ENCODE measurements at regions not wholly inside any gene's neighbourhood (a gene's known extent, or its start where the extent isn't known, plus 50 kb on each side); places are given as distances from the start of the nearest gene placed in this dataset.

DNA sequence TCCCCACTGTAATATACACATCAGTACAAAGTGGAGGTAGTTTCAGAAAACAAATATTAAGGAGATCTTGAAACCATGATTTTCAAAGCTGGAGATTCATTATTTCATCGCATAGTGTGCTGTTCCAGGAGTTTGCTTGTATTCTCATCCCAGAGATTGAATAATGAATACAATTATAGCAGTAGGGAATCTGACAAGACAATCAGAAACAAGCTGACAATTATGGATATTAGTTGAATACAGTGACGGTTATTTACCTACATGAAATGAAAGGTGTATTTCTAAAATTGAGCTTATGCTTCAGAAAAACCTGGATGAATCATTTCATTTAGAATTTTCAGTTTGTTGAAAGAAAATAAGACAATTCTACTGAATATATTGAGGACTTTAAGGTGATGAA is 2119.0 kb downstream of the MRPL39 start:
- DNase-seq, result no peak

GRCh38 chr21:23480591-23481270 is 2126.6 kb downstream of the MRPL39 start:
- DNase-seq, result no peak

DNA sequence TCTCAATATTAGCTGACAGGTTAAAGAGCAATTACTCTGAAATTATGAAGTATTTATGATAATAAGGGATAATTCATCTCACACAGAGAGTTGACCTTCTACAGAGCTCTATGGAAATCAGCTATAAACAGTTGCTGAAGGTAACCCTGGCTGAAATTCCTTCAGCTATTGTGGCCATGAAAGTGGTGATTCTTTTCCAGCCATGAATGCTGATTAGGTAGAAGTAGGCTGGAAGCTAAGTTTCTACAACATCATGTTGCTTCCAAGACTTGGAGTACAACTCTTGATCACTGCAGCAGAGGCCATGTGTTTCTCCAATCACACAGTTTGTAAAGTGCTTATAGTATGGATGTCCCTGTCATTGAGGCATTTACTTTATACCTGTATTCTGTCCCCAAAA is 2128.9 kb downstream of the MRPL39 start:
- no peak for DNase-seq

DNA sequence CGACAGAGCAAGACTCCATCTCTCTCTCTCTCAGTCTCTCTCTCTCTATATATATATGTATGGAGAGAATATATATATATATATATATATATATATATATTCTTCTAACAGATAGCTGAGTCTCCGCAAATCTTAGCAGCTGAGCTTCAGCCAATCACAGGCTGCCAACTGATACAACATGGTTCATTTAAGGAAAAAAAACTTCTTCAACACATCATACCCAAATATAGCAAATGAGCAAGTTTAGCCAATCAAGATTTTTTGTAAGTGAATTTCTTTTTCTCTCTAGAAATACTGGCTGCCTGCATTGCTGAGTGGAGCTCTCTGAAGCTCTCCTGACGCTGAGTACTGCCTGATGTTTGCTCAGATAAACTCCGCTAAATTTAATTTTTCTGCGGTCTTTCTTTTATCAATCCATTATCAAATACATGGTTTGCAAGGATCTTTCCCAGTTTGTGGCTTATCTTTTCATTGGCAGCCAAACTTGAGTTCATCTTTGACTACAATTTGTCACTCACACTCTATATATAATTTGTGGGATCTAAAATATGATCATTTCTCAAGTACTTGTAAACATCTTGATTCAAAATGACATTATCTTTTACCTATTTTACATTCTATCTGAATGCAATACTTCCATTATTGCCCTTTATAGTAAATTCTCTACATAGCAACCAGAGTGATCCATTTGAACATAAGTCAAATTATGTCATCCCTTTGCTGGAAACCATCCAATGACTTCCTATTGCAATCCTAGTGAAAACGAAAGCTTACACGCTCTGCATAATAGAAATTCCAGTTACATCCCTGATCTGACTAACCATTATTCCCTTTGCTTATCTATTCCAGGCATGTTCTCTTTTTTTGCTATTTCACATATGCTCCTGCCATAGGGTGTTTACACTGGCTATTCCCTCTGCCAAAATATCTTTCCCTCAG is 2131.7 kb downstream of the MRPL39 start:
- no peak for DNase-seq

GRCh38 chr21:23471877-23472276 is 2135.4 kb downstream of the MRPL39 start:
- DNase-seq, result no peak

DNA sequence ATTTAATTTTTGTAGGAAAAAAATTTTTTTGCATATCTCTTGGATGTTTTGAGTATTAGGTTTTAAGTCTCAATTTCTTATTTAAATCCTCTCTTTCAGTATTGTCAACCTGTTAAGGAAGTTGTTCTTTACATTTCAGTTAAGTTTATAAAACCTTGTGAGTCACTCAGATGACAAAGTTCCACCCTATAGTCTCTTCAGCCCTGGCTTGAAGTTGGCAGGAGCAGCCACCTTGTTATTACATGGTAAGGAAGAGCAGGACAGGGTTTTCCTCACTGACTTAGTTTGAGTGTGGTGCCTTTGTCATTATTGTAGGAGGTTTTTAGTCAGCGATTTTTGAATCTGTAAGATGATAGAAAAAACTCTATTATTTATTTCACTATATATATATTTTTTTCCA is 2143.9 kb downstream of the MRPL39 start:
- DNase-seq, result no peak

- DNase-seq, result peak; percentile 33
These were observed 2151.6 kb downstream of the MRPL39 start for GRCh38 chr21:23455676-23456075.

GRCh38 chr21:23452384-23453083 is 2154.7 kb downstream of the MRPL39 start:
- peak; percentile 39 for DNase-seq

- peak; percentile 50 for DNase-seq
These were observed 2162.0 kb downstream of the MRPL39 start for GRCh38 chr21:23445307-23445706.

GRCh38 chr21:23438081-23438480 is 2169.2 kb downstream of the MRPL39 start:
- DNase-seq, result no peak

DNA sequence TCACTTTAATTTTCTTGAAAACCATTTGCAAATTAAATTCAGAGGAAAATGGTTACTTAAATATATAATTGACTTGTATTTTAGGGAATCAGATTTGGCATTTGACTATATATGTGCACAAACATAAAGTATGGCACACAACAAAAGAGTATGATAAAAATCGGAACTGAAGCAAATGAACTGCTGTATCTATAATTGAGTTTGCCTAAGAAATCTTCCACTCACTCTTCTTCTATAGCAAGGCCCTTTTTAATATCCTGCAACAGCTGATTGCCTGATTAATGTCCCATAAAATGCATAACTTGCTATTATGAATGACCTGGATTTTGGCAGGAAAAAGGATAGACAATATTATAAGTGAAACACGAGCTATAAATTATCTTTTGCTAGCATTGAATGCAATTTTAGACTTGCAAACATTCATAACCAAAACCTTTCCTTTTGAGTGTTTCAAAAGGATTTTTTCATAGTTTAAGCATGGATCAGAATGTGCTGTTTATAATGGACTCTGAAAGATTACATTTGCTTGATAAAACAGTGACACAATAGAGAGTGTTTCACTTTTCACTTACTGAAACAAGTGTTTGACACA is 2204.3 kb downstream of the MRPL39 start:
- DNase-seq, result peak; percentile 21

DNA sequence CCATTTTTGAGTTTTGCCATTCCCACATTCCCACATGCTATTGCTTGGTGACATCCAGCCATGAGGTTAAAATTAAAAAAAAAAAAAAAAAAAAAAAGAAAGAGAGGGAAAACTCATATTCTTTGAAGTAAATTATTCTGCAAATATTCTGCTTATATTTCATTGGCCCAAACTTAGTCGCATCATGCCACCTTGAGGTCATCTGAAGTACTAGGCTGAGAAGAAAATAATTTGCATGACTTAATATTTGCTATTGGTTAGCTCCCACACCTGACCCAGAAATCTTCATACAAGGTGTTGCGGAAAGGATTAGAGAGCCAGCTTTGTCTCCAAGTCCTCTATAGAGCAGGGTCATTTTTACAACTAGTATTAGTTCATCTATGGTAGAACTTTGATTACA is 2206.0 kb downstream of the MRPL39 start:
- DNase-seq, result no peak

DNA sequence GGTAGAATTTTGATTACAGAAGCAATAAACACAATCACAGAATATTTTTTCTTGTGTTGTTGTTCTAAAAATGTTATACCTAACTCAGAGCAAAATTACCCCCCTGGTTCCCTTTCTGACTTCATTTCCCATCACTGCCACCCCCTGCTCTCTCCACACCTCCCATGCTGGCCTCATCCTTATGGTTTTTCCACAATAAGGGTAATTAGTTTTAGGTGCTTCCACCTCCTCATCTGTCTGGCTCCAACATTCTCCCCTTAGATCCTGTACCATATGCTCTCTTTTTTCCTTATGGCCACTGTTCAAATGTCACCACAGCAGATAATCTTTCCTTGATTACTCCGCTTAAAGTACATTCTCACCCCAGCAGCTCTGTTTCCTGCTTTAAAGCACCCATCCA is 2208.6 kb downstream of the MRPL39 start:
- no peak for DNase-seq

DNA sequence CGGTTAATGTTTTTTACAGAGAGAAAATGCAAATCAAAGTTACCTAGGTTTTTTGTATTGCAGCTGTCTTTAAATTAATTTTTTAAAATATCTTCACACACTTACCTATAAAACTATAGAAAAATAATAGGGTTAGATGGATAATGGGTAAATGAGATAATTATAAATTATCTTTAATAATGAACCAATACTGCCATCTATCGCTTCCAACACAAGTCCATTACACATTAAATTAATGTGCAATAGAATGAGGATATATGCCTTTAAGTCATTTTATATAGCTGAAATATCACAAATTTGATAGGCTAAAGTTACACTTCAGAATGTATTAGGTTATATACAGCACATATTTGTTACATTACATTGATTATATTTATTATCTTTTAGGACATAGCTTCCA is 2212.8 kb downstream of the MRPL39 start:
- DNase-seq, result no peak

DNA sequence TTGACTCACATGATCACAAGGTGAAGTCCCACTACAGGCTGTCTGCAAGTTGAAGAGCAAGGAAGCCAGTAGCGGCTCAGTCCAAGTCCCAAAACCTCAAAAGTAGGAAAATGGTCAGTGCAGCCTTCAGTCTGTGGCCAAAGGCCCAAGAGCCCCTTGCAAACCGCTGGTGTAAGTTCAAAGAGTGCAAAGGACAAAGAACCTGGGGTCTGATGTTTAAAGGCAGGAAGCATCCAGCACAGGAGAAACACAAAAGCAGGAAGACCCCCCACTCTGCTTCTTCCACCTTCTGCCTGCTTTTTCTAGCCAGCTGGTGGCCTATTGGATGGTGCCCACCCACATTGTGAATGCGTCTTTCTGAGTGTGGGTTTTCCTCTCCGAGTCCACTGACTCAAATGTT is 2222.6 kb downstream of the MRPL39 start:
- DNase-seq, result no peak

- DNase-seq, result no peak
These were observed 2233.1 kb downstream of the MRPL39 start for GRCh38 chr21:23374155-23374554.

- DNase-seq, result no peak
These were observed 2250.4 kb downstream of the MRPL39 start for GRCh38 chr21:23356905-23357304.

GRCh38 chr21:23316190-23316589 is 2291.1 kb downstream of the MRPL39 start:
- no peak for DNase-seq

DNA sequence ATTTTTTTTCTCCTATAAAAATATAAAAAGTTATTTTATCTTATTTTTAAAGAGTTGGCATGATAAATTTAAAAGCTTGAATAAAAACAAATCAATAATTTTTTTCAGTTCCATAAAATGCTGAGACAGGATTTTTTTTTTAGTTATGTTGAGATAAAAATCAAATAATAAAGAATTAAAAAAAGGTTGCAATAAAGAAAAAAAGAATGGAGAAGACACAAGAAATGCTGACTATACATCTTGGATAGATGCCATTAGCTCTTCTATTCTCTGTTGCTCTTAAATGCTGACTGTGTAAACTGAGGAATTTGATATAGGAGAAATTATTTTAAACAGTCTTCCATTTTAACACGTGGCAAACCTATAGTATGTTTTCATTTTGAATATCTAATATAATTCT is 2298.5 kb downstream of the MRPL39 start:
- no peak for DNase-seq

DNA sequence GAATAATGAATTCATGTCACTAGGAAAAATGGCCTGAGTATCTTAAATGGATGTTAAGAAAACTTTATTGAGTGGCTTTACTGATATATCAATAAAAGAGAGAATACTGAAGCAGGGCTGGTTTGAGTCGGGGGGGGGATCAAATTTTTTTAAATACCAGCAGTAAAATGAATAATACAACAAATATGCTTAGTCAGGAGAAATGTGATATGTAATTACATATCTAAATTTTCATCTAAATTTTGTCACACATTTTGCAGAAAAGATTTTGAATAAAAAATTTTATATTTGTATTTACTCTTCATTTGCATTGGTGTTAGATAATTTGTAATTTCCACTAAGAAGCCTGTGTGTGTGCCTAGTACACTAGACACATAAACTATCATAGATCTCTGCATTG is 2300.2 kb downstream of the MRPL39 start:
- no peak for DNase-seq

DNA sequence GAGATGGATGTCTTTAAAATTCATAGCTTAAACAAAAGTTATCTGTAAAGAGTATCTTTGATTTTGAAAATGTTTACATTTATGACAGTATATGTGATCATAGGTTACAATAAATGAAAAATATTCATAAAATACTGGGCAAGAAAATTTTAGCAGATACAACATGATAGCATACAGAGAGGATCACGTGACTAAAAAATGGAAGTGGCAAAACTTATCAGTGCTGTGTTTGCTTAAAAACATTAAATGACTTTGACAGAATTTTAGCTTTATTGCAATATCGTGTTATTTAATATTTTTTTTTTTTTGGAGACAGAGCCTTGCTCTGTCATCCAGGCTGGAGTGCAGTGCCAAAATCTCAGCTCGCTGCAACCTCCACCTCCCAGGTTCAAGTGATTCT is 2294.1 kb downstream of the NCAM2 start:
- no peak for DNase-seq

GRCh38 chr21:23281917-23282316 is 2283.7 kb downstream of the NCAM2 start:
- no peak for DNase-seq

DNA sequence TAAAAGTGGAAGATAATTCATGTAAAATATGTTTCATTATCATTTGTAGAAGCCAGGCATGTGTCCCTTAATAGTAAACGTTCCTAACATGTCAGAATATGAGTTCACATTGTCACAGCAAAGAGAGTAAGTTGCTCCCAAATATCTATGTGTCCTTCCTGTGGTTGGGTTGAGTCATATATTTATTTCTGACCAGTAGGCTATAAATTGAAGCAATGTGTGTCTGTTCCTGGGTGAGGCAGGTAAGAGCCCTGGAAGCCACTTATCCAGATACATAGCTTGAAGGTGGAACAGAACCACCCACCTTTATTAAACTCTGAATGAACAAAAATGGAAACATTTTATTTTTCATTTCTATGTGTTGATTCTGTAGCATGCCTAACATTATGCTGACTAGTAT is 2251.6 kb downstream of the NCAM2 start:
- DNase-seq, result no peak

All from eye (tissue), 1 donor.